Iris pigment epithelial cell (primary cell): ENCODE measurements at regions not wholly inside any gene's neighbourhood (a gene's known extent, or its start where the extent isn't known, plus 50 kb on each side); places are given as distances from the start of the nearest gene placed in this dataset.
A peak's percentile ranks its signal among the peaks of the same experiment; 100 is the strongest.
"Not testable (repeated sequence)": the region's sequence is repeated elsewhere in the genome, so short reads cannot be mapped to it uniquely, and the experiment has no call there.

Experiments used
- DNase-seq: peaks from one replicate; pipeline ENCODE4 v3.0.0-alpha.2; 2011; ENCODE audit warnings: low read depth

GRCh38 chr3:15903759-15904720, 106.3 kb upstream of the ANKRD28 start:
- DNase-seq, result no peak

DNA sequence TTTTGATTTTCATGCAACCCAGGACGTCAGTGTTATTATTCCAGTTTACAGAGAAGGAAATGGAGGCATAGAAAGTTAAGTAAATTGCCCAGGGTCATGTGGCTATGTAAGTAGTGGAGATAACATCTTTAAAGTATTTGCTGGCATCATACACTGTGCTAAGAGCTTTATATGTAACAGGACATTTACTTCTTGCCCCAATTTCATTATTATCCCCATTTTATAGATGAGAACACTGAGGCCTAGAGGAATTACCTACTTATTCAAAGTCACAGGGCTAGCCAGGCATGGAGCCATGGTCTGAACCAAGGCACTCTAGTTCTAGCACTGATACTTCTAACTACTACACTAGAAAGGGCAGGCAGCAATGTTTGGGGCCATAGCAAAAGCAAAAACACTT, 107.3 kb upstream of the ANKRD28 start:
- no peak for DNase-seq

DNA sequence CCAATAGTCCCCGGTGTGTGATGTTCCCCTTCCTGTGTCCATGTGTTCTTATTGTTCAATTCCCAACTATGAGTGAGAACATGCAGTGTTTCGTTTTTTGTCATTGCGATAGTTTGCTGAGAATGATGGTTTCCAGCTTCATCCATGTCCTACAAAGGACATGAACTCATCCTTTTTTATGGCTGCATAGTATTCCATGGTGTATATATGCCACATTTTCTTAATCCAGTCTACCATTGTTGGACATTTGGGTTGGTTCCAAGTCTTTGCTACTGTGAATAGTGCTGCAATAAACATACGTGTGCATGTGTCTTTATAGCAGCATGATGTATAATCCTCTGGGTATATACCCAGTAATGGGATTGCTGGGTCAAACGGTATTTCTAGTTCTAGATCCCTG, 109.6 kb upstream of the ANKRD28 start:
- DNase-seq, result not testable (repeated sequence)

DNA sequence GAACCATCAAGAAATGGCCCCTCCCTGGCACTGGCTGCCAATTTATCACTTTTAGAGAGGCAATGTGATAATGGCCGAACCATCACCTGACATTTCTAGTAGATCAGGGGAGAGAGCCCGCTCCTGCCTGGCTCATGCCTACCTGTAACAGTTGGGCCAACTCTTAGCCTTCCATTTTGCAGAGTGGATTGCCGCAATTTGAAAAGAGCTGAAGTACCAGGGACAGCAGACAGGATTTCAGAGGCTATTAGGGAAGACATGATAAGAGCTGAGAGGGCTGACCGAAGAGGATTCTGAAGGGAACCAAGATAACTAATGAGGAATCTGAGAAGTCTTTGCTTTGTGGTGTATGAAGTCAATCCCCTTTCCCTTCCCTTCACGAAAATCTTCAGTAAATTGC, 121.2 kb upstream of the ANKRD28 start:
- DNase-seq, result no peak

GRCh38 chr3:15919971-15920370, 122.2 kb upstream of the ANKRD28 start:
- no peak for DNase-seq

GRCh38 chr3:15923640-15924405, 126.0 kb upstream of the ANKRD28 start:
- no peak for DNase-seq

DNA sequence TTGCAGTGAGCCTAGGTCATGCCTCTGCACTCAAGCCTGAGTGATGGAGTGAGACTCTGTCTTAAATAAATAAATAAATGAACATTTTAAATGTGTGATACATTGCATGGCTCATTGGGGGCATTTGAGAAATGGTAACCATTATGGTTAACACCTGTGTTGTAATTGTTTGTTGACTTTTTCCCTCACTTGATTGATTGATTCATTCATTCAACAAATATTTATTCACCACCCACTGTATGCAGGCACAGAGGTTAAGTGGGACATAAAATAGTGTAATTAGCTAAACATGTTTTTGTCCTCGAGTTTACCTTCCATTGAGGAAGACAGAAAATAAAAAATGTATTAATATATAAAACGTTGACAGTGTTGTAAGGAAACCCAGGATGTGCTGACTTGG, 127.1 kb upstream of the ANKRD28 start:
- DNase-seq, result no peak

DNA sequence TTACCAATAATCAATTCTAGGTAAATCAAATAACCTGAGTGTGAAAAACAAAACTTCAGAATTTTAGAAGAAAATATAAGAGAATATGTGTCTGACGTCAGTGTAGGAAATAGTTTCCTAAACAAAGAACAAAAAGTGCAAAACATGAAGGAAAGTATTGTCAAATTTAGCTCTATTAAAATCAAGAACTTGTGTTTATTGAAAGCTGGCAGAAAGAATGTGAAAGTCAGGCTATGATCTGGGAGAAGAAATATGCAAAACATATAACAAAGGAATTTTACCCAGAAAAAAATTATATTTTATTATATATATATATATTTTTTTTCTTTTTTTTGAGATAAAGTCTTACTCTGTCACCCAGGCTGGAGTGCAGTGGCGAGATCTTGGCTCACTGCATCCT, 129.1 kb upstream of the ANKRD28 start:
- peak; percentile 24 for DNase-seq

GRCh38 chr3:15927969-15928368, 130.2 kb upstream of the ANKRD28 start:
- no peak for DNase-seq

GRCh38 chr3:15929944-15930571, 132.3 kb upstream of the ANKRD28 start:
- DNase-seq, result no peak

GRCh38 chr3:15932348-15933300, 134.8 kb upstream of the ANKRD28 start:
- DNase-seq, result no peak

- DNase-seq, result peak; percentile 44
Measured at GRCh38 chr3:15933439-15934139, 135.8 kb upstream of the ANKRD28 start.

DNA sequence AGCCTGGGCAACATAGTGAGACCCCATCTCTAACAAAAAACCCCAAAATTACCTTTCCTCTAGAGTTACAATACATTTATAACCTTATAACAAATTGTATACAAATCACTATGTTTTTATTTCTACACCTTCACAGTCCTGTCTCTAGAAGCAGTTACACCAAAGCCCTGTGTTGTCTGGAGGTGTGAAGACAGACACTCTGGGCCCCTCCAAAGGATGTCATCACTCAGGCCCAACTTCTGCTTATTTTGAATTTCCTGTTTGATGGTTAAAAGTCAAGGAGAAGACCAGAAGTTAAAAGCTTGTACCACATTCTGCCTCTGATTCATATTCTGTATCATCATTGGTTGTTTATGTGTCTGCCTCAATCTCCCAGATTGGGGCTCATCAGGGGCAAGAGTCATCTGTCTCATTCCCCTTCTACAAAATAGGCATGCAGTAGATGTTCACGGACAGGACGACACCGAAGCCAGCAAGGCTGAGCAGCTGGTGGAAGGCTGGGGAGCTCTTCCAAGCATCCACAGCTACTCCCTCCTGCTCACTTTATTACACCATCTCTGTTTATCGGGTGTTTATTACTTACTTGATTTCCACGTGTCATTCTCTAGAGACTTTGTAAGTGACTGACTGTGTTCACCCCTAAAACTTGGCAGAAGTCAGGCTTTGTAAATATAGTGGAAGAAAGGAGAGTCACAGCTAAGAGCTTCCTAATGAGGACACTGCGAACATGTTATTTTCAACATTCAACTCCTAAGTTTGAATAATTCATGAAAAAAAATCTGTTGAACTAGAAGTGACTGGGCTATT, 136.8 kb upstream of the ANKRD28 start:
- DNase-seq, result no peak

- DNase-seq, result no peak
Measured at GRCh38 chr3:15936312-15936711, 138.5 kb upstream of the ANKRD28 start.

GRCh38 chr3:15940641-15941040, 142.9 kb upstream of the ANKRD28 start:
- no peak for DNase-seq

DNA sequence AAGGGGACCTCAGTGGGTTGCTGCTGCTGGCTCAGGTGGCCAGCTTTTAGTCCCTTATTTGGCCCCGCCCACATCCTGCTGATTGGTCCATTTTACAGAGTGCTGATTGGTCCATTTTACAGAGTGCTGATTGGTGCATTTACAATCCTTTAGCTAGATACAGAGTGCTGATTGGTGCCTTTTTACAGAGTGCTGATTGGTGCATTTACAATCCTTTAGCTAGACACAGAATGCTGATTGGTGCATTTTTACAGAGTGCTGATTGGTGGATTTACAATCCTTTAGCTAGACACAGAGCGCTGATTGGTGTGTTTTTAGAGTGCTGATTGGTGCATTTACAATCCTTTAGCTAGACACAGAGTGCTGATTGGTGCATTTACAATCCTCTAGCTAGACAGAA, 143.7 kb upstream of the ANKRD28 start:
- DNase-seq, result not testable (repeated sequence)

GRCh38 chr3:15941958-15942357, 144.2 kb upstream of the ANKRD28 start:
- no peak for DNase-seq

GRCh38 chr3:15942462-15942861, 144.7 kb upstream of the ANKRD28 start:
- DNase-seq, result no peak

- DNase-seq, result no peak
Measured at GRCh38 chr3:15942936-15943335, 145.2 kb upstream of the ANKRD28 start.

DNA sequence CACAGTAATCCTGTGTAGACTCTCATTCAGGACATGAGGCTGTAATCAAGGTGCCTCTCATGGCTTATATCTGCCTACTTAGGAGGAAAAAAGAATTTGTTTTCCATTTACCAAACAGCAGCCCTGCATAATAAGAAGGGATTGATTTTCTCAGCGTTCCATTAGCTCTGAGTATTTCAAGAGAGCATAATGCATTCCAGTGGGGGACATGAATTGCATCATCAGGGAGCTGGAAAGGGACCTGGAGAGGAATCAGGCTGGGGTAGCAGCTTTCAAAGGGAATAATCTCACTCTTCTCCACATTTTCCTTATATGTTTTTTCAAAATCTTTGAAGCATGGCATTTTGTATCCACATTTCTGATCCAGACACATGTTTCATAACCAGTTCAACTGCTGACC, 150.6 kb upstream of the ANKRD28 start:
- no peak for DNase-seq
